GM13976 (cell line): ENCODE measurements at regions not wholly inside any gene's neighbourhood (a gene's known extent, or its start where the extent isn't known, plus 50 kb on each side); places are given as distances from the start of the nearest gene placed in this dataset.
"Not testable (repeated sequence)": the region's sequence is repeated elsewhere in the genome, so short reads cannot be mapped to it uniquely, and the experiment has no call there.

Experiments used
- DNase-seq: peaks from one replicate; pipeline ENCODE4 v3.0.0; 2012; ENCODE audit warnings: low spot score
- in situ Hi-C: fragments of 300-500 bp; cut with MboI; formaldehyde crosslinking; loops from one replicate; pipeline ENCODE4 v1.12.0; 2022; ENCODE audit warnings: low sequenced_read_pairs, mixed read lengths, inconsistent platforms; ENCODE audit not compliant: unreplicated experiment
- TF ChIP-seq, protein P1 (sequence below): IDR thresholded peaks from 2 replicates; pipeline ENCODE4 v1.5.1; 2012; ENCODE audit warnings: borderline replicate concordance, mild to moderate bottlenecking; ENCODE audit not compliant: insufficient read depth; ENCODE audit errors: extremely low read depth, missing control alignments, control extremely low read depth

DNA sequence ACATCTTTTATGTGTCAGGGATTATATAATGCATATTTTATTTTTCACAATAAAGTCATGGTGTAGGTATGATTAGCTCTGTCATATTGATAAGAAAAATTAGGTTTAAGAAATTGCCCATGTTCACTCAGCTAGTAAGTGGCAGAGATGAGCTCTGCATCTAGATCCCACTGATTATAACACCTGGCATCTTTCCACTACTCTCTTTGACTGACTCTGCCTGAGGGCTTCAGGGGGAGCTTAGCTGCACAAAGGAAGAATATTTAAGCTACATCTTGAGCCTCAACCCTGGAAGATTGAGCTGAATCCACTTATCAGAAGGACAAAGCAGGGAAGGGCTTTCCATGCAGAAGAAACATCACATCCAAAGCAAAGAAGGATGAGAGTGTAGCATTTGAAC is 190.4 kb downstream of the MIS18A start:
- in situ Hi-C loops, result no loop called here
- TF ChIP-seq, protein P1, sequence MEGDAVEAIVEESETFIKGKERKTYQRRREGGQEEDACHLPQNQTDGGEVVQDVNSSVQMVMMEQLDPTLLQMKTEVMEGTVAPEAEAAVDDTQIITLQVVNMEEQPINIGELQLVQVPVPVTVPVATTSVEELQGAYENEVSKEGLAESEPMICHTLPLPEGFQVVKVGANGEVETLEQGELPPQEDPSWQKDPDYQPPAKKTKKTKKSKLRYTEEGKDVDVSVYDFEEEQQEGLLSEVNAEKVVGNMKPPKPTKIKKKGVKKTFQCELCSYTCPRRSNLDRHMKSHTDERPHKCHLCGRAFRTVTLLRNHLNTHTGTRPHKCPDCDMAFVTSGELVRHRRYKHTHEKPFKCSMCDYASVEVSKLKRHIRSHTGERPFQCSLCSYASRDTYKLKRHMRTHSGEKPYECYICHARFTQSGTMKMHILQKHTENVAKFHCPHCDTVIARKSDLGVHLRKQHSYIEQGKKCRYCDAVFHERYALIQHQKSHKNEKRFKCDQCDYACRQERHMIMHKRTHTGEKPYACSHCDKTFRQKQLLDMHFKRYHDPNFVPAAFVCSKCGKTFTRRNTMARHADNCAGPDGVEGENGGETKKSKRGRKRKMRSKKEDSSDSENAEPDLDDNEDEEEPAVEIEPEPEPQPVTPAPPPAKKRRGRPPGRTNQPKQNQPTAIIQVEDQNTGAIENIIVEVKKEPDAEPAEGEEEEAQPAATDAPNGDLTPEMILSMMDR, result no peak
- DNase-seq, result no peak

DNA sequence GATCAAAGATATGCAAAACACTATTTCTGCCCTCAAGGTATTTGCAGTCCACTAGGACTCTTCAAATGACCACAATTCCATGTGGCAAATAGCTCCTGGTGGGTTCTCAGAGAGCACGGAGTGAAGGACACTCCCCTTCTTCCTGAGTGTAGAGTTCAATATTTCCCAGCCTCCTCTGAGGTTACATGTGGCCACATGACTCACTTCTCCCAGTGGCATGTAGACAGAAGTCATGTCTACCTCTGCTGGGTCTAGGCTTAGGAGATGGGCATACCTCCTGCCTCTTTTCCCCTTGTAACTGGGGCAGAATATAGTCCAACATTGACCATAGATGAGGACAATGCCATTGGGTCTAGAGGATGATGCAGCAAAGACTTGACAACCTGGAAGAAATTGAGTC is 191.4 kb downstream of the MIS18A start:
- no peak for DNase-seq
- TF ChIP-seq, protein P1, result no peak
- in situ Hi-C loops, result no loop called here

DNA sequence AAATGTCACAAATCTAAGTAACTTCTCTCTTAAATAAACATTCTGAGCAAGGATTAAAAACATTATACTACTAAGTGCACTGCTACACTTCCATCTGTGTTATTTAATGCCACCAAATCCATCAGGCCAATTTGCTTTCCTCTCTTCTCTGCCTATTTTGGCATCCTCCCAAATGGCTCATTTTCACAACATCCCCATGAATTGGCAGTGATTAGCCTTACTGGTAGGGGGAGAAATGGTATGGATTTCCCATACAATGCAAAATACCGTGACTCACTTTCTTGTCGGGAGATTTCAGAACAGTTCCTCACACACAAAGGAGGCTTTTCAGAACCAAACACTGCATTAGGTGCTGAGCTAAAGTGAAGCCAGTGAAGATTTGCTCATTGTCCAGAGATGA is 195.7 kb downstream of the MIS18A start:
- DNase-seq, result no peak
- in situ Hi-C loops, result no loop called here
- TF ChIP-seq, protein P1, result no peak

DNA sequence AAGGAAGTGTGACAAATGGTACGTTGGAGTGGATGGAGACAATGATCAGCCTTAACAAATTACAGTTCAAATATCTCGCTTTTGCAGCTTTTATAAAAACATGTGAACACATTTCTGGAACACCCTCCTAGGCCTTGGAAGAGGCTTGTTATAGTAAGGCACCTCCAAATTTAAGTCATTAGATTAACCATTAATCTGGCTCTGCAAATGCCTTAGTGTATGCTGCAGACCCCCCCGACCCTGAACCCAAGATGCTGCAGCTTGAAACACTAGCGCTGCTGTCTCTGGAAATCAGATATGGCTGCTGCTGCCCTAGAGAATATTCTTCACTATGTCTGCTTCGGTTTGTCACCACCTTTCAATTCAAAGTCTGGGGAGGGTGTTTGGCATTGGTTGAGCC is 196.4 kb downstream of the MIS18A start:
- TF ChIP-seq, protein P1, result no peak
- DNase-seq, result no peak
- in situ Hi-C loops, result no loop called here

DNA sequence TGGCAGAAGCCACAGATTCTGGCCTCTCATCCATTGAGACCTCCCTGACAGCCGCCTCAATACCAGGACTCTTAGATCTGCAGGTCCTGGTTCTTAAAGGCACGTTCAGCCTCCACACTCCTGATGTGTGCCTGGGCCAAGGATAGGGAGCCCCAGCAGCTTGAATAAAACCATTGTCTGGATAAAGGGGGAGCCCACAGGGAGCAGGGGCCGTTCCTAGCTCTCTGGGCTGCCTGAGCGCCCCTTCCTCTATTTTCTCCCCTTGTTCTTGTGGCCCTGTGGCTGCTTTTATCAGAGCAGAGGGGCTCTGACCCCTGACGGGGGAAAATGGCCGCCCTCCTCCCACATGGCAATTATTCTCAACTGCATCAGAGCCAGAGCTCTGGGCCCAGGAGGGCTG is 200.8 kb downstream of the HUNK start:
- no peak for DNase-seq
- in situ Hi-C loops, result no loop called here
- TF ChIP-seq, protein P1, result no peak

DNA sequence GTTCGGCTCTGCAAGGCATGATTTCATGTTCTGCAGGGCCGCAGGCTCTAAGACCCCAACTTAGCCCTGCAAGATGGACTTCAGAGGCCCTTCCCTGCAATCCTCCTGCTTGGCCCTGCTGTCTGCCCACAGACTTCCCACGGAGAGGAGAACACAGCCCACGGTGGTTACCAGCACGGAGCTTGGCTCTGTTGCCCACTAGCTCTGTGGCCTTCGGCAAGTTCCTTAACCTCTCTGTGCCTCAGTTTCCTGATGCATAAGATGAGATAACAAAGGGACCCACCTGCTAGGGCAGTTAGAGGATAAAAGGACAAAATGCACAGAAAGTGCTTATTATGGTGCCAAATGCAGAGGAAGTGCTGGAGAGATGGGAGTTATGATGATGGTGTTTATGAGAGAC is 200.4 kb downstream of the HUNK start:
- in situ Hi-C loops, result no loop called here
- no peak for DNase-seq
- TF ChIP-seq, protein P1, result no peak

DNA sequence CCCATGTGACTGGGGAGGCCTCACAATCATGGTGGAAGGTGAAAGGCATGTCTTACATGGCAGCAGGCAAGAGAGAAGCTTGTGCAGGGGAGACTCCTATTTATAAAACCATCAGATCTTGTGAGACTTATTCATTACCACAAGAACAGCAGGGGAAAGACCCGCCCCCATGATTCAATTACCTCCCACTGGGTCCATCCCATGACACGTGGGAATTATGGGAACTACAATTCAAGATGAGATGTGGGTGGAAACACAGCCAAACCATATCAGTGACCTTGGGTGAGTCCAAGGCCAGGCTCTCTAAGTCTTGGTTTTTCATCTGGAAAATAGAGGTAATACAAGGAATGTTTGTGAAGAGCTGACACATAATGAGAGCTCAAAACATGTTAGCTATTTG is 198.8 kb downstream of the HUNK start:
- DNase-seq, in situ Hi-C loops: not testable (repeated sequence)
